H9 (cell line): ENCODE measurements at regions not wholly inside any gene's neighbourhood (a gene's known extent, or its start where the extent isn't known, plus 50 kb on each side); places are given as distances from the start of the nearest gene placed in this dataset.

Experiments used
- DNase-seq: peaks from one replicate; pipeline ENCODE4 v3.0.0-alpha.2; 2017
- H2AFZ ChIP-seq: one replicate; pipeline ENCODE4 v1.6.1; 2013; ENCODE audit warnings: mild to moderate bottlenecking, low read length, control low read depth, moderate library complexity
- H2AK5ac ChIP-seq: 2 replicates; pipeline ENCODE4 v1.6.1; 2013; ENCODE audit warnings: low read length, control low read depth, mixed read lengths; ENCODE audit not compliant: insufficient read length
- H2BK120ac ChIP-seq: one replicate; pipeline ENCODE4 v1.6.1; 2013; ENCODE audit warnings: low read depth, mild to moderate bottlenecking, low read length, control low read depth, inconsistent platforms; ENCODE audit not compliant: poor library complexity, severe bottlenecking
- H2BK12ac ChIP-seq: 2 replicates; pipeline ENCODE4 v1.6.1; 2013; ENCODE audit warnings: low read length, control low read depth, mixed read lengths, low read depth; ENCODE audit not compliant: insufficient read length
- H2BK15ac ChIP-seq: 2 replicates; pipeline ENCODE4 v1.6.1; 2013; ENCODE audit warnings: low read depth, low read length, control low read depth
- H2BK20ac ChIP-seq: one replicate; pipeline ENCODE4 v1.6.1; 2013; ENCODE audit warnings: low read depth, mild to moderate bottlenecking, low read length, control low read depth, inconsistent platforms; ENCODE audit not compliant: poor library complexity, severe bottlenecking
- H2BK5ac ChIP-seq: 2 replicates; pipeline ENCODE4 v1.6.1; 2013; ENCODE audit warnings: low read length, control low read depth, mixed read lengths; ENCODE audit not compliant: insufficient read length
- H3K14ac ChIP-seq: 2 replicates; pipeline ENCODE4 v1.6.1; 2013; ENCODE audit warnings: low read length, control low read depth; ENCODE audit not compliant: insufficient read depth
- H3K18ac ChIP-seq: 2 replicates; pipeline ENCODE4 v1.6.1; 2013; ENCODE audit warnings: low read depth, mild to moderate bottlenecking, mixed read lengths, low read length, control low read depth; ENCODE audit not compliant: insufficient read length
- H3K23ac ChIP-seq: 2 replicates; pipeline ENCODE4 v1.6.1; 2013; ENCODE audit warnings: low read length, control low read depth, mixed read lengths, low read depth; ENCODE audit not compliant: insufficient read length
- H3K23me2 ChIP-seq: 2 replicates; pipeline ENCODE4 v1.6.1; 2013; ENCODE audit warnings: low read depth, mild to moderate bottlenecking, mixed read lengths, low read length, control low read depth; ENCODE audit not compliant: insufficient read length, poor library complexity, severe bottlenecking
- H3K27ac ChIP-seq: 2 replicates; pipeline ENCODE4 v1.5.1; 2013; ENCODE audit warnings: low read length, control low read depth, mixed read lengths, low read depth; ENCODE audit not compliant: insufficient read length
- H3K27me3 ChIP-seq: 2 replicates; pipeline ENCODE4 v1.6.1; 2013; ENCODE audit warnings: low read length, control low read depth, inconsistent platforms; ENCODE audit not compliant: insufficient read depth
- H3K4ac ChIP-seq: 2 replicates; pipeline ENCODE4 v1.6.1; 2013; ENCODE audit warnings: low read depth, mild to moderate bottlenecking, control low read depth, inconsistent platforms, low read length, moderate library complexity
- H3K4me1 ChIP-seq: 2 replicates; pipeline ENCODE4 v1.6.1; 2013; ENCODE audit warnings: low read length, control low read depth, inconsistent platforms; ENCODE audit not compliant: insufficient read depth
- H3K4me2 ChIP-seq: 2 replicates; pipeline ENCODE4 v1.6.1; 2013; ENCODE audit warnings: low read length, control low read depth, mixed read lengths; ENCODE audit not compliant: insufficient read length, insufficient read depth
- H3K56ac ChIP-seq: 2 replicates; pipeline ENCODE4 v1.6.1; 2013; ENCODE audit warnings: low read depth, mild to moderate bottlenecking, mixed read lengths, low read length, control low read depth; ENCODE audit not compliant: insufficient read length
- H3K79me1 ChIP-seq: 2 replicates; pipeline ENCODE4 v1.6.1; 2013; ENCODE audit warnings: low read depth, mild to moderate bottlenecking, moderate library complexity, low read length, control low read depth, inconsistent platforms; ENCODE audit not compliant: insufficient read depth, poor library complexity, severe bottlenecking
- H3K79me2 ChIP-seq: 2 replicates; pipeline ENCODE4 v1.6.1; 2013; ENCODE audit warnings: low read length, control low read depth, inconsistent platforms; ENCODE audit not compliant: insufficient read depth
- H3K9ac ChIP-seq: 2 replicates; pipeline ENCODE4 v1.6.1; 2013; ENCODE audit warnings: low read length, control low read depth, mixed read lengths; ENCODE audit not compliant: insufficient read length; ENCODE audit errors: extremely low read depth
- H3K9me3 ChIP-seq: one replicate; pipeline ENCODE4 v1.6.1; 2013; ENCODE audit warnings: low read depth, low read length, inconsistent platforms; ENCODE audit not compliant: control insufficient read depth
- H3T11ph ChIP-seq: one replicate; pipeline ENCODE4 v1.6.1; 2013; ENCODE audit warnings: mild to moderate bottlenecking, low read length, control low read depth, inconsistent platforms
- H4K20me1 ChIP-seq: one replicate; pipeline ENCODE4 v1.6.1; 2013; ENCODE audit not compliant: control insufficient read depth, insufficient read length, insufficient read depth
- H4K5ac ChIP-seq: 2 replicates; pipeline ENCODE4 v1.6.1; 2013; ENCODE audit warnings: low read depth, mild to moderate bottlenecking, mixed read lengths, low read length, control low read depth; ENCODE audit not compliant: insufficient read length
- H4K8ac ChIP-seq: replicated peaks from 2 replicates; pipeline ENCODE4 v1.6.1; 2013; ENCODE audit warnings: low read length, control low read depth, mixed read lengths, low read depth; ENCODE audit not compliant: insufficient read length
- H4K91ac ChIP-seq: 2 replicates; pipeline ENCODE4 v1.6.1; 2013; ENCODE audit warnings: low read depth, mild to moderate bottlenecking, moderate library complexity, mixed read lengths, low read length, control low read depth; ENCODE audit not compliant: insufficient read length
- H3K27ac Mint-ChIP-seq, 3 experiments: 2 replicates in 2 of 3; 3 replicates in 1 of 3; pipeline ENCODE4 v1.8.0; 2020 to 2021; ENCODE audit warnings: mixed read lengths in 3 of 3, mild to moderate bottlenecking in 1 of 3, moderate library complexity in 1 of 3
- H3K27me3 Mint-ChIP-seq: 2 replicates; pipeline ENCODE4 v1.8.0; 2021; ENCODE audit warnings: low read depth, mild to moderate bottlenecking, moderate library complexity, mixed read lengths
- H3K36me3 Mint-ChIP-seq, 3 experiments: 2 replicates in 2 of 3; 3 replicates in 1 of 3; pipeline ENCODE4 v1.8.0; 2020 to 2021; ENCODE audit warnings: low read depth in 3 of 3, mixed read lengths in 3 of 3; ENCODE audit not compliant: insufficient read depth in 1 of 3
- H3K4me1 Mint-ChIP-seq, 2 experiments: 2 replicates each; pipeline ENCODE4 v1.8.0; 2020; ENCODE audit warnings: mixed read lengths in 2 of 2
- H3K4me3 Mint-ChIP-seq, 2 experiments: 2 replicates in 1 of 2; 3 replicates in 1 of 2; pipeline ENCODE4 v1.8.0; 2020 to 2021; ENCODE audit warnings: mild to moderate bottlenecking in 2 of 2, mixed read lengths in 2 of 2, moderate library complexity in 1 of 2
- H3K9me3 Mint-ChIP-seq, 2 experiments: 2 replicates in 1 of 2; 3 replicates in 1 of 2; pipeline ENCODE4 v1.8.0; 2020; ENCODE audit warnings: mild to moderate bottlenecking in 2 of 2, mixed read lengths in 2 of 2, moderate library complexity in 1 of 2
- WGBS: extraction: QIAGEN DNeasy Blood & Tissue Kit; methylation state at CpG from one replicate; pipeline ENCODE4 v1.1.7; 2013; ENCODE audit warnings: missing lambda C conversion rate, low lambda C conversion rate, mixed read lengths; ENCODE audit not compliant: insufficient read length; ENCODE audit errors: extremely low coverage; 5-methylcytosine and 5-hydroxymethylcytosine counted together
- TF ChIP-seq, protein P1 (sequence below): fragments of 200-600 bp; sonication (generic); conservative IDR thresholded peaks from 3 replicates; pipeline ENCODE4 v1.8.0; 2021; ENCODE audit warnings: antibody characterized with exemption, mild to moderate bottlenecking

DNA sequence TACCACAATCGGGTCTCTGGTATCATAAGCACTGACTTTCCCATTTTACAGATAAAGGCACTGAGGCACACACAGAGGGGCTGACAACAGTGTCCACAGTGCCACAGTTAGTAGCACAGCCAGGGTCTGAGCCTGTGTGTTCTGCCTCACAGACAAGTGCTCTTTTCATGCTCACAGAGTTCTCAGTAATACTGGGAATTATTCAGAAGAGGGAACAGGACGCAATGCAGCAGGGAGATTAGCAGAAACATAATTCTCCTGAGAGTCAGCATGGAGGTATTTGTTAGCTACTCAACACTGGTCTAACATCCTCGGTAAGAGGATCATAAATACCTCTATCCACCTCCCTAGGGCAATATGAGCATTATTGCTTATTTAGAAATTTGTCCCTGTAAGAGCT, 219.3 kb upstream of the EEA1 start:
- no peak for DNase-seq
- Histone ChIP-seq H3K9ac (no peak overlapping the region), H3K9me3 (no peaks in the 10 kb centered on the region), H2BK20ac (no peak overlapping the region), H4K5ac (no peak overlapping the region), H3K79me2 (no peaks in the 10 kb centered on the region), H2AK5ac (no peak overlapping the region), H2BK5ac (no peak overlapping the region), H3K56ac (no peak overlapping the region), H3K4me2 (no peak overlapping the region), H2BK120ac (no peak overlapping the region), H3T11ph (no peak overlapping the region), H3K27me3 (no peaks in the 10 kb centered on the region), H3K27ac (no peak overlapping the region), H4K8ac (no peak overlapping the region), H3K23me2 (no peaks in the 10 kb centered on the region), H3K4ac (no peak overlapping the region), H2BK12ac (no peak overlapping the region), H2AFZ (no peak overlapping the region), H3K23ac (no peak overlapping the region), H3K79me1 (no peaks in the 10 kb centered on the region), H3K18ac (no peak overlapping the region), H2BK15ac (no peak overlapping the region), H3K4me1 (no peaks in the 10 kb centered on the region), H4K91ac (no peak overlapping the region), H3K14ac (no peak overlapping the region), H4K20me1 (no peaks in the 10 kb centered on the region)
- Mint-ChIP-seq H3K4me3 (no peak overlapping the region), H3K36me3 (no peaks in the 10 kb centered on the region), H3K4me1 (no peaks in the 10 kb centered on the region), H3K27me3 (no peaks in the 10 kb centered on the region; the same call in 1 of the 2 replicates), H3K9me3 (no peaks in the 10 kb centered on the region; a peak in 1 of 5 replicates), H3K27ac (no peak overlapping the region)
- TF ChIP-seq, protein P1, sequence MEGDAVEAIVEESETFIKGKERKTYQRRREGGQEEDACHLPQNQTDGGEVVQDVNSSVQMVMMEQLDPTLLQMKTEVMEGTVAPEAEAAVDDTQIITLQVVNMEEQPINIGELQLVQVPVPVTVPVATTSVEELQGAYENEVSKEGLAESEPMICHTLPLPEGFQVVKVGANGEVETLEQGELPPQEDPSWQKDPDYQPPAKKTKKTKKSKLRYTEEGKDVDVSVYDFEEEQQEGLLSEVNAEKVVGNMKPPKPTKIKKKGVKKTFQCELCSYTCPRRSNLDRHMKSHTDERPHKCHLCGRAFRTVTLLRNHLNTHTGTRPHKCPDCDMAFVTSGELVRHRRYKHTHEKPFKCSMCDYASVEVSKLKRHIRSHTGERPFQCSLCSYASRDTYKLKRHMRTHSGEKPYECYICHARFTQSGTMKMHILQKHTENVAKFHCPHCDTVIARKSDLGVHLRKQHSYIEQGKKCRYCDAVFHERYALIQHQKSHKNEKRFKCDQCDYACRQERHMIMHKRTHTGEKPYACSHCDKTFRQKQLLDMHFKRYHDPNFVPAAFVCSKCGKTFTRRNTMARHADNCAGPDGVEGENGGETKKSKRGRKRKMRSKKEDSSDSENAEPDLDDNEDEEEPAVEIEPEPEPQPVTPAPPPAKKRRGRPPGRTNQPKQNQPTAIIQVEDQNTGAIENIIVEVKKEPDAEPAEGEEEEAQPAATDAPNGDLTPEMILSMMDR = no peak
- no CpG with 5 or more reads among the region's 3 CpGs for WGBS
